ENCODE measurements at regions not wholly inside any gene's neighbourhood (a gene's known extent, or its start where the extent isn't known, plus 50 kb on each side); places are given as distances from the start of the nearest gene placed in this dataset.

- TF ChIP-seq FOXP2 (optimal IDR thresholded peaks at IDR 0.05; ENCODE audit: borderline replicate concordance, extremely low read depth, extremely low read length, insufficient read depth) = no peak
- TF ChIP-seq SIN3A (IDR thresholded peaks at IDR 0.05; ENCODE audit: borderline replicate concordance, insufficient read depth, low read length) = no peak
- TF ChIP-seq POLR2AphosphoS5 (IDR thresholded peaks at IDR 0.05; ENCODE audit: low read depth, low read length) = no peak
- TF ChIP-seq TAF1 (IDR thresholded peaks at IDR 0.05; ENCODE audit: borderline replicate concordance, insufficient read depth, low read length) = no peak
- TF ChIP-seq REST (IDR thresholded peaks at IDR 0.05; ENCODE audit: insufficient read depth in 1 of 2, low read depth in 2 of 2, low read length in 2 of 2) = no peak
Measured at GRCh38 chr18:24757134-24757533, 296.7 kb downstream of the HRH4 start.

- TF ChIP-seq SIN3A (IDR thresholded peaks at IDR 0.05; ENCODE audit: borderline replicate concordance, insufficient read depth, low read length) = no peak
Measured at GRCh38 chr18:24761765-24762164, 301.3 kb downstream of the HRH4 start.

GRCh38 chr18:24762511-24762910 is 302.1 kb downstream of the HRH4 start:
- TF ChIP-seq REST (IDR thresholded peaks at IDR 0.05; ENCODE audit: insufficient read depth in 1 of 2, low read depth in 2 of 2, low read length in 2 of 2) (no peak), SIN3A (IDR thresholded peaks at IDR 0.05; ENCODE audit: borderline replicate concordance, insufficient read depth, low read length) (no peak), POLR2AphosphoS5 (IDR thresholded peaks at IDR 0.05; ENCODE audit: low read depth, low read length) (no peak), FOXP2 (optimal IDR thresholded peaks at IDR 0.05; ENCODE audit: borderline replicate concordance, extremely low read depth, extremely low read length, insufficient read depth) (no peak), TAF1 (IDR thresholded peaks at IDR 0.05; ENCODE audit: borderline replicate concordance, insufficient read depth, low read length) (no peak)

GRCh38 chr18:24763765-24764513 is 303.5 kb downstream of the HRH4 start:
- TF ChIP-seq SIN3A (IDR thresholded peaks at IDR 0.05; ENCODE audit: borderline replicate concordance, insufficient read depth, low read length) (no peak), TAF1 (IDR thresholded peaks at IDR 0.05; ENCODE audit: borderline replicate concordance, insufficient read depth, low read length) (0 out of 2 replicates have a peak, but pooled peaks have one; percentile 12)

GRCh38 chr18:24764766-24765165 is 304.3 kb downstream of the HRH4 start:
- no peak for TF ChIP-seq SIN3A (IDR thresholded peaks at IDR 0.05; ENCODE audit: borderline replicate concordance, insufficient read depth, low read length)
- TF ChIP-seq REST (IDR thresholded peaks at IDR 0.05; ENCODE audit: insufficient read depth in 1 of 2, low read depth in 2 of 2, low read length in 2 of 2) = no peak
- TF ChIP-seq FOXP2 (optimal IDR thresholded peaks at IDR 0.05; ENCODE audit: borderline replicate concordance, extremely low read depth, extremely low read length, insufficient read depth) = no peak
- no peak for TF ChIP-seq TAF1 (IDR thresholded peaks at IDR 0.05; ENCODE audit: borderline replicate concordance, insufficient read depth, low read length)
- no peak for TF ChIP-seq POLR2AphosphoS5 (IDR thresholded peaks at IDR 0.05; ENCODE audit: low read depth, low read length)

- TF ChIP-seq FOXP2 (optimal IDR thresholded peaks at IDR 0.05; ENCODE audit: borderline replicate concordance, extremely low read depth, extremely low read length, insufficient read depth) (no peak), REST (IDR thresholded peaks at IDR 0.05; ENCODE audit: insufficient read depth in 1 of 2, low read depth in 2 of 2, low read length in 2 of 2) (no peak), POLR2AphosphoS5 (IDR thresholded peaks at IDR 0.05; ENCODE audit: low read depth, low read length) (no peak), SIN3A (IDR thresholded peaks at IDR 0.05; ENCODE audit: borderline replicate concordance, insufficient read depth, low read length) (no peak), TAF1 (IDR thresholded peaks at IDR 0.05; ENCODE audit: borderline replicate concordance, insufficient read depth, low read length) (no peak)
Measured at GRCh38 chr18:24766376-24766775, 305.9 kb downstream of the HRH4 start.
